Nephron (organoid): ENCODE measurements at regions not wholly inside any gene's neighbourhood (a gene's known extent, or its start where the extent isn't known, plus 50 kb on each side); places are given as distances from the start of the nearest gene placed in this dataset.
"Not testable (repeated sequence)": the region's sequence is repeated elsewhere in the genome, so short reads cannot be mapped to it uniquely, and the experiment has no call there.

Source experiments
- H3K27ac Mint-ChIP-seq, 3 experiments: 2 replicates each; pipeline ENCODE4 v1.8.0; 2020; ENCODE audit warnings: mixed read lengths in 3 of 3, mild to moderate bottlenecking in 2 of 3, moderate library complexity in 1 of 3
- H3K27me3 Mint-ChIP-seq: 2 replicates; pipeline ENCODE4 v1.8.0; 2021; ENCODE audit warnings: low read depth, mild to moderate bottlenecking, moderate library complexity, mixed read lengths
- H3K36me3 Mint-ChIP-seq: 2 replicates; pipeline ENCODE4 v1.8.0; 2020; ENCODE audit warnings: low read depth, mixed read lengths
- H3K4me1 Mint-ChIP-seq: 2 replicates; pipeline ENCODE4 v1.8.0; 2020; ENCODE audit warnings: mixed read lengths
- H3K4me3 Mint-ChIP-seq, 3 experiments: 2 replicates each; pipeline ENCODE4 v1.8.0; 2020; ENCODE audit warnings: mild to moderate bottlenecking in 3 of 3, mixed read lengths in 3 of 3, moderate library complexity in 2 of 3
- H3K9me3 Mint-ChIP-seq: 2 replicates; pipeline ENCODE4 v1.8.0; 2020; ENCODE audit warnings: mixed read lengths
- CTCF ChIP-seq, 3 experiments: fragments of 200-600 bp; sonication (generic); IDR thresholded peaks; one replicate each; pipeline ENCODE4 v1.5.0; 2021; ENCODE audit warnings: antibody characterized with exemption in 3 of 3; ENCODE audit not compliant: unreplicated experiment in 3 of 3

- Mint-ChIP-seq H3K4me1 (no peaks in the 10 kb centered on the region), H3K27me3 (no peaks in the 10 kb centered on the region)
Observed at GRCh38 chr2:94753466-94753998, 117.7 kb upstream of the TEKT4 start.

GRCh38 chr2:94758546-94758945 is 112.7 kb upstream of the TEKT4 start:
- Mint-ChIP-seq H3K27ac (no peak overlapping the region), H3K27me3 (no peaks in the 10 kb centered on the region), H3K4me3 (no peak overlapping the region), H3K4me1 (no peaks in the 10 kb centered on the region), H3K36me3 (peaks cover 5% of the 10 kb centered on the region), H3K9me3 (peaks cover 53% of the 10 kb centered on the region)
- no peak for TF ChIP-seq CTCF (IDR thresholded peaks at IDR 0.05; ENCODE audit: unreplicated experiment in 3 of 3)

More at GRCh38 chr2:94753466-94753998, 117.7 kb upstream of the TEKT4 start:
- no peak for TF ChIP-seq CTCF (IDR thresholded peaks at IDR 0.05; ENCODE audit: unreplicated experiment in 3 of 3)
- no peak overlapping the region for H3K4me3 Mint-ChIP-seq
- H3K36me3 Mint-ChIP-seq, result no peaks in the 10 kb centered on the region
- no peak overlapping the region for H3K27ac Mint-ChIP-seq
- peaks cover 50% of the 10 kb centered on the region for H3K9me3 Mint-ChIP-seq

- Mint-ChIP-seq H3K4me1 (no peaks in the 10 kb centered on the region), H3K4me3 (no peak overlapping the region), H3K27me3 (no peaks in the 10 kb centered on the region)
Observed at GRCh38 chr2:94759211-94759610, 112.0 kb upstream of the TEKT4 start.

GRCh38 chr2:94762600-94762999 is 108.6 kb upstream of the TEKT4 start:
- H3K9me3 Mint-ChIP-seq, result peaks cover 42% of the 10 kb centered on the region
- H3K4me1 Mint-ChIP-seq, result no peaks in the 10 kb centered on the region
- H3K4me3 Mint-ChIP-seq, result no peak overlapping the region
- H3K36me3 Mint-ChIP-seq, result peaks cover 5% of the 10 kb centered on the region
- TF ChIP-seq CTCF (IDR thresholded peaks at IDR 0.05; ENCODE audit: unreplicated experiment in 3 of 3), result no peak
- no peaks in the 10 kb centered on the region for H3K27me3 Mint-ChIP-seq
- no peak overlapping the region for H3K27ac Mint-ChIP-seq

More at GRCh38 chr2:94759211-94759610, 112.0 kb upstream of the TEKT4 start:
- Mint-ChIP-seq H3K36me3 (peaks cover 5% of the 10 kb centered on the region), H3K9me3 (peaks cover 54% of the 10 kb centered on the region), H3K27ac (no peak overlapping the region)
- TF ChIP-seq CTCF (IDR thresholded peaks at IDR 0.05; ENCODE audit: unreplicated experiment in 3 of 3), result no peak

- no peaks in the 10 kb centered on the region for H3K4me1 Mint-ChIP-seq
- peaks cover 46% of the 10 kb centered on the region for H3K9me3 Mint-ChIP-seq
- TF ChIP-seq CTCF (IDR thresholded peaks at IDR 0.05; ENCODE audit: unreplicated experiment in 3 of 3), result no peak
- no peaks in the 10 kb centered on the region for H3K27me3 Mint-ChIP-seq
- no peak overlapping the region for H3K4me3 Mint-ChIP-seq
- peaks cover 5% of the 10 kb centered on the region for H3K36me3 Mint-ChIP-seq
- no peak overlapping the region for H3K27ac Mint-ChIP-seq
Observed at GRCh38 chr2:94763318-94763717, 107.9 kb upstream of the TEKT4 start.

- H3K36me3 Mint-ChIP-seq, H3K4me3 Mint-ChIP-seq, H3K27me3 Mint-ChIP-seq, H3K27ac Mint-ChIP-seq, H3K4me1 Mint-ChIP-seq: not testable (repeated sequence)
- H3K9me3 Mint-ChIP-seq, result peaks cover 42% of the 10 kb centered on the region
Observed at GRCh38 chr2:94764331-94764730, 106.9 kb upstream of the TEKT4 start.
